IMR-90 (cell line): ENCODE measurements at regions not wholly inside any gene's neighbourhood (a gene's known extent, or its start where the extent isn't known, plus 50 kb on each side); places are given as distances from the start of the nearest gene placed in this dataset.

ENCODE experiments used
- ATAC-seq: fragments of 200-7000 bp; cut with Tn5 transposase; 2 replicates; pipeline ENCODE4 v1.9.1; 2020; ENCODE audit warnings: low read depth, mild to moderate bottlenecking, moderate library complexity
- BruUV-seq: library from RNA; stranded (reverse); fragments of 400-500 nt; replicated peaks from 2 replicates; lab custom pipeline; 2021; lab: Mats Ljungman, UMichigan
- CTCF ChIA-PET: fragments of 300-600 bp; formaldehyde crosslinking; extraction: SDS; loops from one replicate; lab custom pipeline; 2021; ENCODE audit warnings: antibody characterized with exemption; lab: Yijun Ruan, JAX
- POLR2A ChIA-PET: fragments of 300-600 bp; sonication (Branson Sonifier 250); formaldehyde crosslinking; loops from one replicate; lab custom pipeline; 2022; ENCODE audit warnings: antibody characterized with exemption; ENCODE audit not compliant: unreplicated experiment; lab: Charles Lee
- DNase-seq: peaks from one replicate; pipeline ENCODE4 v3.0.0; 2013
- H2AFZ ChIP-seq: replicated peaks from 2 replicates; pipeline ENCODE3; 2013; ENCODE audit warnings: low read length, mild to moderate bottlenecking; ENCODE audit not compliant: poor library complexity
- H2AK5ac ChIP-seq: 2 replicates; pipeline ENCODE4 v1.6.1; 2013; ENCODE audit warnings: low read depth, low read length, inconsistent platforms
- H2AK9ac ChIP-seq: replicated peaks from 2 replicates; pipeline ENCODE3; 2013; ENCODE audit warnings: mild to moderate bottlenecking, low read depth, low read length, moderate library complexity; ENCODE audit not compliant: poor library complexity
- H2BK120ac ChIP-seq: 2 replicates; pipeline ENCODE4 v1.6.1; 2013; ENCODE audit warnings: low read depth, low read length, inconsistent platforms
- H2BK15ac ChIP-seq: 3 replicates; pipeline ENCODE4 v1.6.1; 2013; ENCODE audit warnings: low read depth, low read length, inconsistent platforms
- H2BK20ac ChIP-seq: 2 replicates; pipeline ENCODE4 v1.6.1; 2013; ENCODE audit warnings: low read depth, mild to moderate bottlenecking, inconsistent platforms, low read length, moderate library complexity
- H2BK5ac ChIP-seq: 2 replicates; pipeline ENCODE4 v1.6.1; 2013; ENCODE audit warnings: mild to moderate bottlenecking, low read depth, low read length, inconsistent platforms; ENCODE audit not compliant: poor library complexity, severe bottlenecking
- H3K14ac ChIP-seq: replicated peaks from 2 replicates; pipeline ENCODE4 v1.6.1; 2013; ENCODE audit warnings: low read depth, low read length, inconsistent platforms
- H3K18ac ChIP-seq: 2 replicates; pipeline ENCODE4 v1.6.1; 2013; ENCODE audit warnings: low read depth, low read length, control low read depth
- H3K23ac ChIP-seq: 2 replicates; pipeline ENCODE4 v1.6.1; 2013; ENCODE audit warnings: low read depth, low read length, inconsistent platforms
- H3K27ac ChIP-seq: 2 replicates; pipeline ENCODE4 v1.5.1; 2013; ENCODE audit warnings: mild to moderate bottlenecking, control low read depth, low read length; ENCODE audit not compliant: insufficient read depth
- H3K27me3 ChIP-seq: 2 replicates; pipeline ENCODE4 v1.6.1; 2013; ENCODE audit warnings: low read length; ENCODE audit not compliant: control insufficient read depth, insufficient read depth
- H3K36me3 ChIP-seq: 2 replicates; pipeline ENCODE4 v1.6.1; 2013; ENCODE audit warnings: low read length, mixed read lengths; ENCODE audit not compliant: control insufficient read depth, insufficient read depth
- H3K4ac ChIP-seq: 2 replicates; pipeline ENCODE4 v1.6.1; 2013; ENCODE audit warnings: low read depth, low read length, inconsistent platforms
- H3K4me1 ChIP-seq: 2 replicates; pipeline ENCODE4 v1.6.1; 2013; ENCODE audit warnings: low read length, mixed read lengths; ENCODE audit not compliant: control insufficient read depth, insufficient read depth
- H3K4me2 ChIP-seq: 2 replicates; pipeline ENCODE4 v1.6.1; 2013; ENCODE audit warnings: low read depth, mild to moderate bottlenecking, control low read depth, low read length, moderate library complexity
- H3K4me3 ChIP-seq: 2 replicates; pipeline ENCODE4 v1.5.1; 2013; ENCODE audit warnings: low read depth, mild to moderate bottlenecking, control low read depth, low read length, moderate library complexity; ENCODE audit not compliant: insufficient read depth
- H3K56ac ChIP-seq: 2 replicates; pipeline ENCODE4 v1.6.1; 2013; ENCODE audit warnings: low read length, inconsistent platforms; ENCODE audit not compliant: insufficient read depth; ENCODE audit errors: extremely low read depth
- H3K79me1 ChIP-seq, 2 experiments: 2 replicates each; pipeline ENCODE4 v1.6.1; 2013; ENCODE audit warnings: low read length in 2 of 2, inconsistent platforms in 1 of 2, low read depth in 1 of 2
- H3K9ac ChIP-seq: 2 replicates; pipeline ENCODE4 v1.6.1; 2013; ENCODE audit warnings: low read depth, low read length, control low read depth
- H3K9me1 ChIP-seq: 2 replicates; pipeline ENCODE4 v1.6.1; 2013; ENCODE audit warnings: low read length, inconsistent platforms; ENCODE audit not compliant: insufficient read depth
- H3K9me3 ChIP-seq: 2 replicates; pipeline ENCODE4 v1.6.1; 2013; ENCODE audit warnings: low read length; ENCODE audit not compliant: control insufficient read depth, insufficient read depth
- H4K20me1 ChIP-seq: 2 replicates; pipeline ENCODE4 v1.6.1; 2013; ENCODE audit warnings: low read length, inconsistent platforms; ENCODE audit not compliant: insufficient read depth
- H4K5ac ChIP-seq: 2 replicates; pipeline ENCODE4 v1.6.1; 2013; ENCODE audit warnings: mild to moderate bottlenecking, low read depth, low read length, control low read depth
- H4K8ac ChIP-seq, 2 experiments: 2 replicates each; pipeline ENCODE4 v1.6.1; 2013; ENCODE audit warnings: low read depth in 2 of 2, low read length in 2 of 2, control low read depth in 1 of 2, inconsistent platforms in 1 of 2
- H4K91ac ChIP-seq: 2 replicates; pipeline ENCODE4 v1.6.1; 2013; ENCODE audit warnings: low read depth, low read length, inconsistent platforms; ENCODE audit not compliant: insufficient read depth
- CHD1 ChIP-seq: IDR thresholded peaks from 2 replicates; pipeline ENCODE4 v1.6.1; 2012; ENCODE audit warnings: low read depth, low read length, improper control_type of control experiment
- NFE2L2 ChIP-seq: fragments of 150-350 bp; IDR thresholded peaks from 2 replicates; pipeline ENCODE4 v1.6.1; 2016; ENCODE audit warnings: low read depth, mild to moderate bottlenecking, low read length
- RCOR1 ChIP-seq: IDR thresholded peaks from 2 replicates; pipeline ENCODE4 v1.6.1; 2012; ENCODE audit warnings: mild to moderate bottlenecking, low read length, improper control_type of control experiment; ENCODE audit not compliant: insufficient replicate concordance
- WGBS, 2 experiments: methylation state at CpG; one replicate each; pipeline versions ENCODE4 v1.1.5 to v1.1.7; 2013; ENCODE audit warnings: missing lambda C conversion rate in 2 of 2; ENCODE audit not compliant: insufficient read length in 1 of 2; ENCODE audit errors: extremely low coverage in 2 of 2; 5-methylcytosine and 5-hydroxymethylcytosine counted together
- dilution Hi-C: fragments of 300-500 bp; cut with HindIII; formaldehyde crosslinking; loops from one replicate; pipeline ENCODE4 v1.14.3; 2018; ENCODE audit warnings: low sequenced_read_pairs; ENCODE audit not compliant: unreplicated experiment
- in situ Hi-C: fragments of 300-500 bp; cut with MboI; formaldehyde crosslinking; loops from 3 replicates; pipeline ENCODE4 v1.14.3; 2019; ENCODE audit warnings: low sequenced_read_pairs, inconsistent platforms, mixed read lengths
- intact Hi-C: fragments of 100-400 bp; cut with micrococcal nuclease; formaldehyde crosslinking; loops from 2 replicates; pipeline ENCODE4 v1.10.0; 2022
- TF ChIP-seq, protein P1 (sequence below): fragments of 150-350 bp; IDR thresholded peaks from 2 replicates; pipeline ENCODE4 v1.6.1; 2016; ENCODE audit warnings: low read depth, mild to moderate bottlenecking, low read length, moderate library complexity, borderline replicate concordance

DNA sequence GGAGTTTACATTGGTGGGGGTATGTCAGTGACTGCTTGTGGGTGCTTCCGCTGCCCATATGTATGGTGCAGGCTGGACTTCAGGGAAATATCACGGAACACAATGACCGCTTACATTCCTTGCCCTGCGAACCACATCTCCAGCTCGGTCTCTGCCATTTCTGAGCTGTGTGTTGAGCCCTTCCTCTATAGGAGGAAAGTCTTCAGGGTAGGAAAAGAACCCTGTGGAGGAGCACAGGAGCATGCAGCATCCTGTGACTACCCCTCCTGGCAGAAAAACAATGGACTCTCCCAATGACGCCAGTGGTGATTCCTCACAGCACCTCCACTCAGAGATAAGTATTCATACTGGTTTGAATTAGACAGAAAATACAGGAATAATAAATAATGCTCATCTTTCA lies 276.8 kb upstream of the MAP3K1 start:
- H3K9me3 ChIP-seq, result no peaks in the 10 kb centered on the region
- no peaks in the 10 kb centered on the region for H3K79me1 ChIP-seq
- H4K8ac ChIP-seq, result no peak overlapping the region
- H4K5ac ChIP-seq, result no peak overlapping the region
- H2BK15ac ChIP-seq, result no peak overlapping the region
- no peak overlapping the region for H2AK5ac ChIP-seq
- H4K20me1 ChIP-seq, result no peaks in the 10 kb centered on the region
- no peak for TF ChIP-seq NFE2L2
- TF ChIP-seq CHD1, result no peak
- no peak for TF ChIP-seq RCOR1
- TF ChIP-seq, protein P1, sequence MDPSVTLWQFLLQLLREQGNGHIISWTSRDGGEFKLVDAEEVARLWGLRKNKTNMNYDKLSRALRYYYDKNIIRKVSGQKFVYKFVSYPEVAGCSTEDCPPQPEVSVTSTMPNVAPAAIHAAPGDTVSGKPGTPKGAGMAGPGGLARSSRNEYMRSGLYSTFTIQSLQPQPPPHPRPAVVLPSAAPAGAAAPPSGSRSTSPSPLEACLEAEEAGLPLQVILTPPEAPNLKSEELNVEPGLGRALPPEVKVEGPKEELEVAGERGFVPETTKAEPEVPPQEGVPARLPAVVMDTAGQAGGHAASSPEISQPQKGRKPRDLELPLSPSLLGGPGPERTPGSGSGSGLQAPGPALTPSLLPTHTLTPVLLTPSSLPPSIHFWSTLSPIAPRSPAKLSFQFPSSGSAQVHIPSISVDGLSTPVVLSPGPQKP, result no peak
- H3K18ac ChIP-seq, result no peak overlapping the region
- ATAC-seq (no peak), DNase-seq (no peak)
- intact Hi-C loops, result no loop called here
- no peak overlapping the region for H2AFZ ChIP-seq
- in situ Hi-C loops, result no loop called here
- H3K9ac ChIP-seq, result no peak overlapping the region
- no peaks in the 10 kb centered on the region for H3K36me3 ChIP-seq
- no peak overlapping the region for H3K4me2 ChIP-seq
- H2BK5ac ChIP-seq, result no peak overlapping the region
- no peak overlapping the region for H3K4ac ChIP-seq
- ChIA-PET CTCF (no interaction called here), POLR2A (no interaction called here)
- no peak overlapping the region for H3K14ac ChIP-seq
- H2AK9ac ChIP-seq, result no peak overlapping the region
- dilution Hi-C loops, result no loop called here
- no peak overlapping the region for H4K91ac ChIP-seq
- peaks cover 4% of the 10 kb centered on the region; the same call in 1 of the 2 replicates for H3K9me1 ChIP-seq
- no peak overlapping the region for H2BK120ac ChIP-seq
- WGBS, 2 experiments, result no CpG with 5 or more reads among the region's 6 CpGs
- H3K56ac ChIP-seq, result no peak overlapping the region
- no peak overlapping the region for H3K4me3 ChIP-seq
- BruUV-seq, result no TSS peak
- H3K4me1 ChIP-seq, result no peaks in the 10 kb centered on the region; the same call in 1 of the 2 replicates
- no peak overlapping the region for H3K27ac ChIP-seq
- H2BK20ac ChIP-seq, result no peak overlapping the region
- H3K27me3 ChIP-seq, result no peaks in the 10 kb centered on the region
- H3K23ac ChIP-seq, result no peak overlapping the region
